ENCODE measurements at regions not wholly inside any gene's neighbourhood (a gene's known extent, or its start where the extent isn't known, plus 50 kb on each side); places are given as distances from the start of the nearest gene placed in this dataset.

- Histone ChIP-seq H3K9me2 (replicated peaks; ENCODE audit: insufficient read depth) (no peaks in the 10 kb centered on the region), H3K4me3 (no peak overlapping the region), H4K20me1 (ENCODE audit: insufficient read depth, poor library complexity, severe bottlenecking) (no peaks in the 10 kb centered on the region), H2AFZ (no peak overlapping the region), H3K79me2 (no peaks in the 10 kb centered on the region), H3K36me3 (replicated peaks; ENCODE audit: insufficient read depth, low read depth) (no peaks in the 10 kb centered on the region), H3K9me3 (ENCODE audit: low read depth) (no peaks in the 10 kb centered on the region), H3K4me1 (ENCODE audit: insufficient read depth) (no peaks in the 10 kb centered on the region), H3K27me3 (no peaks in the 10 kb centered on the region), H3K4me2 (no peak overlapping the region), H3K27ac (no peak overlapping the region)
- WGBS (ENCODE audit: low lambda C conversion rate, missing lambda C conversion rate), result 72% methylated on average over 4 of the region's 4 CpGs
- no peak for DNase-seq (ENCODE audit: low spot score)
- TF ChIP-seq CTCF (IDR thresholded peaks at IDR 0.05; ENCODE audit: poor library complexity) (no peak), EZH2phosphoT487 (IDR thresholded peaks at IDR 0.05; ENCODE audit: low read depth, severe bottlenecking, unreplicated experiment) (no peak)
Observed at GRCh38 chr18:25560369-25560768, 208.4 kb upstream of the ZNF521 start.

- WGBS (ENCODE audit: low lambda C conversion rate, missing lambda C conversion rate), result 80% methylated on average over 7 of the region's 7 CpGs
- Histone ChIP-seq H3K4me1 (ENCODE audit: insufficient read depth) (no peaks in the 10 kb centered on the region), H3K9me2 (replicated peaks; ENCODE audit: insufficient read depth) (no peaks in the 10 kb centered on the region), H3K9me3 (ENCODE audit: low read depth) (no peaks in the 10 kb centered on the region), H3K4me2 (no peak overlapping the region), H4K20me1 (ENCODE audit: insufficient read depth, poor library complexity, severe bottlenecking) (no peaks in the 10 kb centered on the region), H3K27me3 (no peaks in the 10 kb centered on the region), H3K36me3 (replicated peaks; ENCODE audit: insufficient read depth, low read depth) (no peaks in the 10 kb centered on the region), H3K4me3 (no peak overlapping the region), H2AFZ (no peak overlapping the region), H3K79me2 (no peaks in the 10 kb centered on the region), H3K27ac (no peak overlapping the region)
- TF ChIP-seq EZH2 (IDR thresholded peaks at IDR 0.05; ENCODE audit: borderline replicate concordance) (no peak), EZH2phosphoT487 (IDR thresholded peaks at IDR 0.05; ENCODE audit: low read depth, severe bottlenecking, unreplicated experiment) (no peak), CTCF (IDR thresholded peaks at IDR 0.05; ENCODE audit: poor library complexity) (no peak)
- DNase-seq (ENCODE audit: low spot score), result no peak
Observed at GRCh38 chr18:25557011-25557410, 205.0 kb upstream of the ZNF521 start.

- no peaks in the 10 kb centered on the region for H3K79me2 ChIP-seq
- H3K4me1 ChIP-seq (ENCODE audit: insufficient read depth), result no peaks in the 10 kb centered on the region
- H3K9me3 ChIP-seq (ENCODE audit: low read depth), result no peaks in the 10 kb centered on the region
- H3K4me3 ChIP-seq, result no peak overlapping the region
- no peak overlapping the region for H2AFZ ChIP-seq
- H3K36me3 ChIP-seq (replicated peaks; ENCODE audit: insufficient read depth, low read depth), result no peaks in the 10 kb centered on the region
- DNase-seq (ENCODE audit: low spot score), result no peak
- no peak for TF ChIP-seq CTCF (IDR thresholded peaks at IDR 0.05; ENCODE audit: poor library complexity)
- no peak for TF ChIP-seq EZH2phosphoT487 (IDR thresholded peaks at IDR 0.05; ENCODE audit: low read depth, severe bottlenecking, unreplicated experiment)
- TF ChIP-seq EZH2 (IDR thresholded peaks at IDR 0.05; ENCODE audit: borderline replicate concordance), result no peak
- no peak overlapping the region for H3K4me2 ChIP-seq
- no peak overlapping the region for H3K27ac ChIP-seq
- no peaks in the 10 kb centered on the region for H3K9me2 ChIP-seq (replicated peaks; ENCODE audit: insufficient read depth)
- WGBS (ENCODE audit: low lambda C conversion rate, missing lambda C conversion rate), result 94% methylated on average over 1 of the region's 1 CpG
- H4K20me1 ChIP-seq (ENCODE audit: insufficient read depth, poor library complexity, severe bottlenecking), result no peaks in the 10 kb centered on the region
- H3K27me3 ChIP-seq, result no peaks in the 10 kb centered on the region
Observed at GRCh38 chr18:25553631-25554263, 201.8 kb upstream of the ZNF521 start.
